ENCODE measurements at regions not wholly inside any gene's neighbourhood (a gene's known extent, or its start where the extent isn't known, plus 50 kb on each side); places are given as distances from the start of the nearest gene placed in this dataset.
A peak's percentile ranks its signal among the peaks of the same experiment; 100 is the strongest.

DNA sequence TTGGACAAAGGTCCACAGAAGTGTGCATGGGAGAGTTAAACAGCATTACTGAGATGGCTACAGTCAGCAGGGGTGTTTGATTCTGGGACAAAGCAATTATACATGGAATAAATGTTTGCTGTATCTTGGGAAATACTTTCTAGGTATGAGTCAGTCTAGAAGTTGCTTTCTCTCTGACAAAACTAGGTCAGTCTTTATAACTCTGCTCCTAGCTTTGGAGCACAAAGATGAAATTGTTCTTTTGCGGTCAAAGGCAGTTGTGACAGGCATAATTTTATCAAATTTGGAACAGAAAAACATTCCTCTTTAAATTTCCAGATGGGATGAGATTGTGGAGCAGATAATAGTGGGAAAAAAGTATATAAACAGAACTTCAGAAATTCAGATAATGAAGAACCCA lies 1045.4 kb upstream of the MIR17HG start:
- Mint-ChIP-seq H3K9me3 (peaks cover 3% of the 10 kb centered on the region), H3K36me3 (ENCODE audit: low read depth) (no peaks in the 10 kb centered on the region), H3K27me3 (ENCODE audit: low read depth) (no peaks in the 10 kb centered on the region), H3K4me3 (no peak overlapping the region), H3K27ac (ENCODE audit: unreplicated experiment) (peak overlapping the region; percentile 22), H3K4me1 (peaks cover 8% of the 10 kb centered on the region)
- no peak for DNase-seq (ENCODE audit: low read depth, low spot score)
- TF ChIP-seq, protein P1, sequence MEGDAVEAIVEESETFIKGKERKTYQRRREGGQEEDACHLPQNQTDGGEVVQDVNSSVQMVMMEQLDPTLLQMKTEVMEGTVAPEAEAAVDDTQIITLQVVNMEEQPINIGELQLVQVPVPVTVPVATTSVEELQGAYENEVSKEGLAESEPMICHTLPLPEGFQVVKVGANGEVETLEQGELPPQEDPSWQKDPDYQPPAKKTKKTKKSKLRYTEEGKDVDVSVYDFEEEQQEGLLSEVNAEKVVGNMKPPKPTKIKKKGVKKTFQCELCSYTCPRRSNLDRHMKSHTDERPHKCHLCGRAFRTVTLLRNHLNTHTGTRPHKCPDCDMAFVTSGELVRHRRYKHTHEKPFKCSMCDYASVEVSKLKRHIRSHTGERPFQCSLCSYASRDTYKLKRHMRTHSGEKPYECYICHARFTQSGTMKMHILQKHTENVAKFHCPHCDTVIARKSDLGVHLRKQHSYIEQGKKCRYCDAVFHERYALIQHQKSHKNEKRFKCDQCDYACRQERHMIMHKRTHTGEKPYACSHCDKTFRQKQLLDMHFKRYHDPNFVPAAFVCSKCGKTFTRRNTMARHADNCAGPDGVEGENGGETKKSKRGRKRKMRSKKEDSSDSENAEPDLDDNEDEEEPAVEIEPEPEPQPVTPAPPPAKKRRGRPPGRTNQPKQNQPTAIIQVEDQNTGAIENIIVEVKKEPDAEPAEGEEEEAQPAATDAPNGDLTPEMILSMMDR (conservative IDR thresholded peaks at IDR 0.05) = no peak

DNA sequence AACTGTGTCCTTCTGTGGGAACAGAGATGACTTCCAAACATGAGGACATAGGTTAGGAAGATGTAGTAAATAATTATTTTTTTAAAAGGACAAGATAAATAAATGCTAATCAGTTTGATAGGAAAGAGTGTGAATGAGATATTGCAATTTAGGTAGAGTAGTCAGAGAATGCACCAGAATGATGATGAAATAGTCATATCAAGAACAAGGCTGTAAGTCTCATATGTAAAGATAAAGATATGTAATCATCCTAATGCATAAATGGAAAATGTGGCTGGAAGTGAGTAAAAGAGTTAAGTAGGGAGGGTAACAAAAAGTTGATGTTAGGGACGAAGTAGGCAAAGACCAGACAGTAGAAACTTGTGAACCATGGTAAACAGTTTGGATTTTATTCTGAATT lies 1041.7 kb upstream of the MIR17HG start:
- Mint-ChIP-seq H3K4me1 (peaks cover 21% of the 10 kb centered on the region), H3K4me3 (no peak overlapping the region), H3K36me3 (ENCODE audit: low read depth) (peaks cover 3% of the 10 kb centered on the region), H3K27me3 (ENCODE audit: low read depth) (no peaks in the 10 kb centered on the region), H3K27ac (ENCODE audit: unreplicated experiment) (no peak overlapping the region), H3K9me3 (peaks cover 7% of the 10 kb centered on the region)
- TF ChIP-seq, protein P1 (conservative IDR thresholded peaks at IDR 0.05) = no peak
- DNase-seq (ENCODE audit: low read depth, low spot score) = no peak

DNA sequence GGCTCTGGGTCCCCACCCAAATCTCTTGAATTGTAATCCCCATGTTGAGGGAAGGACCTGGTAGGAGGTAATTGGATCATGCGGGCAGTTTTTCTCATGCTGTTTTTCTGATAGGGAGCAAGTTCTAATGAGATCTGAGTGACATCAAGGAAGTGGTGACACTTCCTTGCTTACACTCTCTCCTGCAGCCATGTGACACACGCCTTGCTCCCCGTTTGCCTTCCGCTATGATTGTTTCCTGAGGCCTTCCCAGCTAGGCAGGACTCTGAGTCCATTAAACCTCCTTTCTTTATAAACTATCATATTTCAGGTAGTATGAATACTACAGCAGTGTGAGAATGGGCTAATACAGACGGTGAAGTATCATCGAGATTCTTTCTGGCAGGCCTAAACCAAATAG lies 1040.4 kb upstream of the MIR17HG start:
- H3K27ac Mint-ChIP-seq (ENCODE audit: unreplicated experiment) = no peak overlapping the region
- peaks cover 7% of the 10 kb centered on the region for H3K9me3 Mint-ChIP-seq
- no peak overlapping the region for H3K4me3 Mint-ChIP-seq
- H3K36me3 Mint-ChIP-seq (ENCODE audit: low read depth) = peaks cover 3% of the 10 kb centered on the region
- H3K4me1 Mint-ChIP-seq = peaks cover 23% of the 10 kb centered on the region
- TF ChIP-seq, protein P1 (conservative IDR thresholded peaks at IDR 0.05) = no peak
- no peak for DNase-seq (ENCODE audit: low read depth, low spot score)
- H3K27me3 Mint-ChIP-seq (ENCODE audit: low read depth) = no peaks in the 10 kb centered on the region

DNA sequence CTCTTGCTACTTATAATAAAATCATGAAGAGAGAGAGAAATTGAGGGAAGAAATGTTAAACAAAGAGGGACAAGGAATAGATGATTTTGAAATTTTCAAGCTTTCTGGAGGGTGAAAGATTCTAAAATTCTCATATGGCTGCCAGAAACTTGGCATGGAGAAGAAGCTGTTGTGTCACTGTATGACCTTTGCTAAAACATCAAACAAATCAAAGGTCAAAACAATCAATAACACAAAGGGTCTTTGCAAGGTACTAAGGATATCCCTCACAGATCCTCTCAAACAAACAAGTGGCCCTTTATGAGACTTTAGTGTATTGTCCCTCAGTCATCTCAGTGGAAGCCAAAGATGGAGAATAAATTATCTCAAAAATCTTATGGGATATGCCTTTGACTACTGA lies 1039.2 kb upstream of the MIR17HG start:
- H3K9me3 Mint-ChIP-seq = peaks cover 7% of the 10 kb centered on the region
- peaks cover 3% of the 10 kb centered on the region for H3K36me3 Mint-ChIP-seq (ENCODE audit: low read depth)
- H3K4me3 Mint-ChIP-seq = peak overlapping the region; percentile 3
- H3K27me3 Mint-ChIP-seq (ENCODE audit: low read depth) = no peaks in the 10 kb centered on the region
- H3K27ac Mint-ChIP-seq (ENCODE audit: unreplicated experiment) = peak overlapping the region; percentile 69
- no peak for DNase-seq (ENCODE audit: low read depth, low spot score)
- TF ChIP-seq, protein P1 (conservative IDR thresholded peaks at IDR 0.05) = no peak
- H3K4me1 Mint-ChIP-seq = peaks cover 19% of the 10 kb centered on the region

DNA sequence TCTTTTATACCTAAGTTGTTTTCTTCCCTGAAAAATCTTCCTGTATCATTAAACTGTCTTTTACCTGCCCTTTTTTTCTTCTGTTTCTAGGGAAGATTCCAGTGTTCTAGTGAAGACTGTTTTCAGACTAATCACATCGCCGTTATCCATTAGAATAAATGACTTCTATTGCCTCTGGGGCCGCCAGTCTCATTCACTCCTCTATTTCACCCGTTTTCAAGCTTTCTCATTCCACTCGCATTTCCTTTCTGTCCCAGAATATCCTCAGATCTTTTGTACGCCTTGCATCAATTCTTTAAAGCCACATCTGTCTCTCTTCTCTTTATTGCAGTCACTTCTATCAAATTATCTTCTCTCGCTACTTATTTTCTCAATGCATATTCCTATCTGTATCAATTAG lies 1035.6 kb upstream of the MIR17HG start:
- Mint-ChIP-seq H3K9me3 (peaks cover 9% of the 10 kb centered on the region), H3K27me3 (ENCODE audit: low read depth) (no peaks in the 10 kb centered on the region), H3K27ac (ENCODE audit: unreplicated experiment) (no peak overlapping the region), H3K36me3 (ENCODE audit: low read depth) (peaks cover 5% of the 10 kb centered on the region), H3K4me1 (peaks cover 35% of the 10 kb centered on the region), H3K4me3 (no peak overlapping the region)
- no peak for DNase-seq (ENCODE audit: low read depth, low spot score)
- TF ChIP-seq, protein P1 (conservative IDR thresholded peaks at IDR 0.05) = no peak

DNA sequence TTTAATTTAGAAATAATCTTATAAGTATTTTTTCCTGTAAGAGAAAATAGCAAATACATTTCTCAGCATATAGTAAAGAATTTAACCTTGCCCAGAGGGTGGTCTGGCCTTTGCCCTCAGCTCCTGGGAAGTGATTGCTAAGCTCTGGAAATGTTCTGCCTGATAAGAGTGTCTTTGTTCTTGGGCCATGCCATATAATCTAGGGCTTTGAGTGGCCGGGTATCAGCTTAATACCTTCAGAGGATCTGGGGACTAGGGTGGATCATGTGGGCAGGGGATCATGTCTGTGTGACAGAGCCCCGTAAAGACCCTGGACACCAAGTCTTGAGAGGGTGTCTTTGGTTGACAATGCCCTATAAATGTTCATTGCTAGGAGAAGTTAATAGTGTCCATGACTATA lies 1032.4 kb upstream of the MIR17HG start:
- Mint-ChIP-seq H3K36me3 (ENCODE audit: low read depth) (peaks cover 2% of the 10 kb centered on the region), H3K27me3 (ENCODE audit: low read depth) (no peaks in the 10 kb centered on the region), H3K27ac (ENCODE audit: unreplicated experiment) (peak overlapping the region; percentile 58), H3K9me3 (peaks cover 2% of the 10 kb centered on the region), H3K4me3 (no peak overlapping the region), H3K4me1 (peaks cover 22% of the 10 kb centered on the region)
- DNase-seq (ENCODE audit: low read depth, low spot score) = peak; percentile 6
- TF ChIP-seq, protein P1 (conservative IDR thresholded peaks at IDR 0.05) = no peak
